Astrocyte (in vitro differentiated cells and primary cell): ENCODE measurements at regions not wholly inside any gene's neighbourhood (a gene's known extent, or its start where the extent isn't known, plus 50 kb on each side); places are given as distances from the start of the nearest gene placed in this dataset.

Experiments
- CTCF ChIP-seq: IDR thresholded peaks from 2 replicates; pipeline ENCODE4 v1.5.1; 2011; ENCODE audit warnings: low read depth, mild to moderate bottlenecking, inconsistent platforms, low read length, moderate library complexity; ENCODE audit not compliant: insufficient read depth
- EZH2 ChIP-seq: IDR thresholded peaks from 2 replicates; pipeline ENCODE4 v1.6.1; 2012; ENCODE audit warnings: mild to moderate bottlenecking, low read length, inconsistent platforms; ENCODE audit not compliant: insufficient read depth

GRCh38 chr18:66346833-66347588 is 256.9 kb downstream of the CDH19 start:
- TF ChIP-seq CTCF (no peak), EZH2 (no peak)
